ENCODE measurements at regions not wholly inside any gene's neighbourhood (a gene's known extent, or its start where the extent isn't known, plus 50 kb on each side); places are given as distances from the start of the nearest gene placed in this dataset.

DNA sequence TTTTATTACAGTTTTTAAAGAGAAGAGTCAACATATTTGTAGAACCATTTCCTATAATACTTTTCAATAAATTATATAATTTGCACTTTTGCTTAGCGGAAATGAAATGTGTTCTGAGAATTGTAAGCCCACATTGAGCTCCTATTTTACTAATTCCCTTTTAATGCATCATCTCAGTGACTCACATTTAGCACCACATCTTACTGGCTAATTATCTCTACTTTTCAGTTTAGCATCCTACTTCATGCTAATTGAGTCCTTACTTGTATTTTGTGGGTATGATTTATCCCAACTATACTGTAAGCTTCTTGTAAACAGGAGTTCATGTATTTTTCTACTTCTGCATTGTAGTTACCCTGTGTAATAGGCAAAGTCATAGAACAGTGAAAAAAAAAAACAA lies 67.5 kb downstream of the TMX1 start:
- H3K9ac ChIP-seq (ENCODE audit: low read depth, low read length) = no peak overlapping the region
- peaks cover 9% of the 10 kb centered on the region for H3K4me1 ChIP-seq (ENCODE audit: control insufficient read depth, insufficient read depth, low read length)
- no peaks in the 10 kb centered on the region for H3K9me3 ChIP-seq (ENCODE audit: control insufficient read depth, insufficient read depth, low read length)
- no peaks in the 10 kb centered on the region for H3K27me3 ChIP-seq (ENCODE audit: control insufficient read depth, insufficient read depth, low read length)
- no peaks in the 10 kb centered on the region for H3K36me3 ChIP-seq (ENCODE audit: control insufficient read depth, insufficient read depth, low read length)
- no peak overlapping the region for H3K4me3 ChIP-seq (ENCODE audit: low read depth, low read length)
- H3K27ac ChIP-seq (ENCODE audit: low read depth, low read length) = no peak overlapping the region

DNA sequence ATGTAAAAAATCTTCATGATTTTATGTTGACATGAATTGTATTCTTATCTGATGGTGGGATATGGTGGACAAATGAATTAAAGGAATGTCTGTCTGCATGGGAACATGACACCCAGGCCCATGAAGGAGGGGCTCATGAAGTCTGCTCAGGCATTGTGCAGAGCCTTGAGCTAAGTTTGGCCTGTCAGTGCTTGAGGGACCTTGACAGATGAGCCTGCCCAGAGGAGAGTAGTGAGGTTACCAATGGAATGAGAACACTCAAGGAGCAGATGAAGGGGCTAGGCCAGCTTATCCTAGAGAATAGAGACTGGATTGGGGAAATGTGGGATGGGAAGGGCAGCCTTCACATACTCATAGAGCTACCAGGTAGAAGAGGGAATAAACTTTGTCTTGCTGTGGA lies 68.8 kb downstream of the TMX1 start:
- H3K27ac ChIP-seq (ENCODE audit: low read depth, low read length) = no peak overlapping the region
- H3K4me3 ChIP-seq (ENCODE audit: low read depth, low read length) = no peak overlapping the region
- no peaks in the 10 kb centered on the region for H3K9me3 ChIP-seq (ENCODE audit: control insufficient read depth, insufficient read depth, low read length)
- H3K36me3 ChIP-seq (ENCODE audit: control insufficient read depth, insufficient read depth, low read length) = no peaks in the 10 kb centered on the region
- no peak overlapping the region for H3K9ac ChIP-seq (ENCODE audit: low read depth, low read length)
- peaks cover 9% of the 10 kb centered on the region for H3K4me1 ChIP-seq (ENCODE audit: control insufficient read depth, insufficient read depth, low read length)
- no peaks in the 10 kb centered on the region for H3K27me3 ChIP-seq (ENCODE audit: control insufficient read depth, insufficient read depth, low read length)

DNA sequence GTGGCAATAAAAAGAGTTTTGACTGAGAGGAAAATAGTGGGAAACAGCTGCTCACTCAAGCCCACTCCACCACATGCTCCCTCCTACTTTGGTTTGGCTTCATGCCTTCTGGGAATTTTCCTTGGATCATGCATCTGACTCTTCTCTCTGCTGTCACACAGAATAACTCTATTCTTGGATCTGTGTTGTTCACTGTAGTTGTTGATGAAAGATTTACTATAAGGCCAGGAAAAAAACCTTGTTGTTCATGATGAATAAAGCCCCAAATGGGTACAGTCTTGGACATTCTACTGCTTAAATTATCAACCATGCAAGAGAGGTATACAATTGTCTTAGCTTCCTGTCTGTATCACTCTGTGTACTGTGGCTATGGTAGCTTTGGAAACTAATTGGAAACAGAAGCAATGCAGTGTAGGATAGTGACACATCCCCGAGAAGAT lies 70.5 kb downstream of the TMX1 start:
- no peaks in the 10 kb centered on the region for H3K4me1 ChIP-seq (ENCODE audit: control insufficient read depth, insufficient read depth, low read length)
- H3K36me3 ChIP-seq (ENCODE audit: control insufficient read depth, insufficient read depth, low read length) = no peaks in the 10 kb centered on the region
- H3K9me3 ChIP-seq (ENCODE audit: control insufficient read depth, insufficient read depth, low read length) = no peaks in the 10 kb centered on the region
- H3K27ac ChIP-seq (ENCODE audit: low read depth, low read length) = no peak overlapping the region
- H3K4me3 ChIP-seq (ENCODE audit: low read depth, low read length) = no peak overlapping the region
- no peak overlapping the region for H3K9ac ChIP-seq (ENCODE audit: low read depth, low read length)
- no peaks in the 10 kb centered on the region for H3K27me3 ChIP-seq (ENCODE audit: control insufficient read depth, insufficient read depth, low read length)

DNA sequence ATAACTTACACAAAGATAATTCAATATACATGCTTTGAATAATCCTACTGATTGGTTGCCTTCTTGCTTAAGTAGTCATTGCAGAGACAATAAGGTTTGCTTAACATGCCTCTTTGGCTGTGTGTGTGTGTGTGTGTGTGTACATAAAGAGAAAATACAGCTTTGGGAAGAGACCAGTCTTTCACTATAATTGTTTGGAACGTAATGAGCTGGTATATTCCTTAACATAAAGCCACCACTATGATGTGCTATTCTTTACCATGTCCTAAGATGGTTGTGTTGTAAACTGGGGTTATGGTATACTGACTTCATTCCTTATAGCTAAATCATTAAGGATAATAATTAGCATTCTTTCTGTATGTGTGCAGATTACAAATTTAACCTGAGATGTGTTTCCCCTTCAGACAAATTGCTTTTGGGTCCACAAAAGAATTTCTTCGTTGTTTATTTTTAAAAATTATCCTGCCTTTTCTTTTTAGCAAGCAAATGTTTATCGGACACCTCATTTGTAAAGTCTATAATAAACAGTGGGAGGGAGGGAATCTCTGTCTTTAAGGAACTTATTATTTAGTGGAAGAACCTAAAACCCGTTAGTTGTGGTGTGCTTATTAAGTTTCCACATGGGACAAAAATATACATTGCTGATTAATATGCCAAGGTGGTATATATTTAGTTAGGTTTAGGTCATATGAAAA lies 74.4 kb downstream of the TMX1 start:
- no peaks in the 10 kb centered on the region for H3K4me1 ChIP-seq (ENCODE audit: control insufficient read depth, insufficient read depth, low read length)
- H3K9ac ChIP-seq (ENCODE audit: low read depth, low read length) = no peak overlapping the region
- no peak overlapping the region for H3K4me3 ChIP-seq (ENCODE audit: low read depth, low read length)
- H3K27ac ChIP-seq (ENCODE audit: low read depth, low read length) = no peak overlapping the region
- H3K9me3 ChIP-seq (ENCODE audit: control insufficient read depth, insufficient read depth, low read length) = no peaks in the 10 kb centered on the region
- H3K36me3 ChIP-seq (ENCODE audit: control insufficient read depth, insufficient read depth, low read length) = no peaks in the 10 kb centered on the region
- no peaks in the 10 kb centered on the region for H3K27me3 ChIP-seq (ENCODE audit: control insufficient read depth, insufficient read depth, low read length)

DNA sequence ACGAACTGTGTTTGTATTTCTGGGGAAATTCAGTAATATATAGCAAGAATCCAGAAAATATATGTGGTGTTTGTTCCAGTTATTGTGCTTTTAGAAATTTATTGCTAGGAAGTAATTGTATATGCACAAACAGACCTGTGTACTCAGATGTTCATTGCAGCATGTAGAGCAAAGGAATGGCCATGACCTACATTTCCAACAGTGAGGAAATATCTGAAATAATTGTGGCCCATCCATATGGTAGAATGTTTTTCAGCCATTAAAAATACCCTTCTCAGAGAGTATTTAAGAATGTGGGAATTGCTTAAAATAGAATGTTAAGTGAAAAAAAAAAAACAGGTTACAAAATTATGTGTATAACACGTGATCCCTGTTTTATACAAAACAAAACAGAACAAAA lies 77.3 kb downstream of the TMX1 start:
- no peak overlapping the region for H3K4me3 ChIP-seq (ENCODE audit: low read depth, low read length)
- no peak overlapping the region for H3K27ac ChIP-seq (ENCODE audit: low read depth, low read length)
- H3K36me3 ChIP-seq (ENCODE audit: control insufficient read depth, insufficient read depth, low read length) = no peaks in the 10 kb centered on the region
- no peaks in the 10 kb centered on the region for H3K4me1 ChIP-seq (ENCODE audit: control insufficient read depth, insufficient read depth, low read length)
- H3K27me3 ChIP-seq (ENCODE audit: control insufficient read depth, insufficient read depth, low read length) = no peaks in the 10 kb centered on the region
- H3K9me3 ChIP-seq (ENCODE audit: control insufficient read depth, insufficient read depth, low read length) = no peaks in the 10 kb centered on the region
- H3K9ac ChIP-seq (ENCODE audit: low read depth, low read length) = no peak overlapping the region

DNA sequence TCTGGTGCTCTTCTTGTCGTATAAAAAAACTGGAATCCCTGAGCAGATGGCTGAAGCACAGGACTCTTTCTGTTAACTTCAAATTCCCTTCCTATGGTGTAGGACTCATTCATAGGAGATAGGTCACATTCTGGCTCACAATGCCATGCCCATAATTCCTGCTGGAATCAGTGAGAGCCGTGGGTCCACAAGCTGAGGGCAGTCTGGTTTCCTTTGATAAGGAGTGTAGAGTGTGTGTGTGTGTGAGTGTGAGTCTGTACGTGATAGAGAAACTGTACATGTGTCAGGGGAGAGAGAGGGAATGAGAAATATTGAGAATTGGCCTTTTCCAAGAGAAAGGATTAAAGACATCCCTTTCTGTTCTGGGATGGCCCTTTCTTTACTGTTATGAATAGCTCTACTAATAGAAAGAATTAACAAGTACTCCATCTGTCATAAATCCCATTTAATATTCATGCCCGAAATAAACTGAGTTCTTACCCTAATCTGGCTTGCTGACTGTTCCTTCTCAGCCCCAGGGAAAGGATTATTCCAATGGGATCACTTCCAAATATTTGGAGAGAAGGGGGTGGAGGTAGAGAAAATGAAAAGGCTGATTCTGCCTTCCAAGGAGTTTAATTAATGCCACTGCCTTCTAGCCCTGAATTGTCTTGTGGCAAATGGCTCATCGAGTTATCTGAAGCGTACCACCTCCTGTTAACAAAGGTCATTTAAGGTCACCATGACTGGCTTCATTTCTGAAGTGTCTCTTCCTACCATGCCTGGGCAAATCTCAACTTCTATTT lies 79.0 kb downstream of the TMX1 start:
- Histone ChIP-seq H3K9ac (ENCODE audit: low read depth, low read length) (no peak overlapping the region), H3K9me3 (ENCODE audit: control insufficient read depth, insufficient read depth, low read length) (no peaks in the 10 kb centered on the region), H3K27me3 (ENCODE audit: control insufficient read depth, insufficient read depth, low read length) (no peaks in the 10 kb centered on the region), H3K4me3 (ENCODE audit: low read depth, low read length) (no peak overlapping the region), H3K36me3 (ENCODE audit: control insufficient read depth, insufficient read depth, low read length) (no peaks in the 10 kb centered on the region), H3K27ac (ENCODE audit: low read depth, low read length) (no peak overlapping the region), H3K4me1 (ENCODE audit: control insufficient read depth, insufficient read depth, low read length) (no peaks in the 10 kb centered on the region)

DNA sequence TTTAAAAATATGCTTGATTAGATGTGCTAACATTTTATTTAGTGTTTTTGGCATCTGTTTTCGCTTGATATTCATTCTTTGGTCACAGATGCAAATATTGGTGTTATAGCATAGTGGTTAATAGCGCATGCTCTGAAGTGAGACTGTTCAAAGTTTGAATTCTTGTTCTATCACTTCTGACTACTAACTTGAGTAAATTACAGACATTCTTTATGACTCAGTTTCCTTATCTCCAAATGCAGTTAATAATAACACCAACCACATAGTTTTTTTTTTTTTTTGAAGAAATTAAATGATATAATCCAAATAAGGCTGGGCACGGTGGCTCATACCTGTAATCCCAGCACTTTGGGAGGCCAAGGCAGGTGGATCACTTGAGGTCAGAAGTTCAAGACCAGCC lies 81.0 kb downstream of the TMX1 start:
- no peak overlapping the region for H3K9ac ChIP-seq (ENCODE audit: low read depth, low read length)
- no peaks in the 10 kb centered on the region for H3K27me3 ChIP-seq (ENCODE audit: control insufficient read depth, insufficient read depth, low read length)
- H3K4me3 ChIP-seq (ENCODE audit: low read depth, low read length) = no peak overlapping the region
- H3K4me1 ChIP-seq (ENCODE audit: control insufficient read depth, insufficient read depth, low read length) = no peaks in the 10 kb centered on the region
- no peaks in the 10 kb centered on the region for H3K9me3 ChIP-seq (ENCODE audit: control insufficient read depth, insufficient read depth, low read length)
- H3K36me3 ChIP-seq (ENCODE audit: control insufficient read depth, insufficient read depth, low read length) = no peaks in the 10 kb centered on the region
- no peak overlapping the region for H3K27ac ChIP-seq (ENCODE audit: low read depth, low read length)

DNA sequence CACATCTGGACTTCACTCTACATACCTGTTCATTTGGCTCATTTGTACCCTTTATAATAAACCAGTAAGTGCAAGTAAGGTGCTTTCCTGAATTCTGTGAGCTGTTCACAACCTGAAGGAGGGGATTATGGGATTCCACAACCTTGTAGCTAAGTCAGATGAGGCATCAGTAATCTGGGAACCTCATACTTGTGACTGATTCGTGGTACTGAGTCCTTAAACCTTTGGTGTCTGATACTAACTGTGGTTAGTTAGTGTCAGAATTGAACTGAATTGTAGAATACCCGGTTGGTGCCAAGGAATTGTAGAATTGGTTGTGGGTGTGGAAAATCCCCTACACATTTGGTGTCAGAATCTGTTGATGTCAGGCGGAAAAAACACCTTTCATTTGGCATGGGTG lies 83.4 kb downstream of the TMX1 start:
- Histone ChIP-seq H3K4me3 (ENCODE audit: low read depth, low read length) (no peak overlapping the region), H3K36me3 (ENCODE audit: control insufficient read depth, insufficient read depth, low read length) (no peaks in the 10 kb centered on the region), H3K9ac (ENCODE audit: low read depth, low read length) (no peak overlapping the region), H3K9me3 (ENCODE audit: control insufficient read depth, insufficient read depth, low read length) (no peaks in the 10 kb centered on the region), H3K27ac (ENCODE audit: low read depth, low read length) (no peak overlapping the region), H3K4me1 (ENCODE audit: control insufficient read depth, insufficient read depth, low read length) (peaks cover 3% of the 10 kb centered on the region; the same call in 1 of the 2 replicates), H3K27me3 (ENCODE audit: control insufficient read depth, insufficient read depth, low read length) (no peaks in the 10 kb centered on the region)

DNA sequence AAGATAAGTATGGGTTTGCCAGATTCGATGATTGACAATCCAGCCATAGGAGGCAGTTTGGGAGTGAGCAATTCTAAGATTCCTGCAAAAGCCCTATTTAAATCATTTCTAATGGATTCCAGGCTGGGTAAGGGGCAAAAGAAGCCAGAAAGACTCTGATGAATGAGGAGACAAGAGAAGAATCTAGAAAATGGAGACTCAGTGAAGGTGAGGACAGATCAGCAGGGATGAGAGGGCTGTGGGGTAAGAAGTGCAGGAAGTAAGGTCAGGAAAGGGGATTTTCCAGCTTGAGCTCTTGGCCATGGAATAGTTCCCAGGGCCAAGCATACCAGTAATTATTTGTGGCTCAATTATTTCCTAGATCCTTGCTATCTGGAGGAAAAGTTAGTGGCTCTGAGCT lies 87.3 kb downstream of the TMX1 start:
- H3K27ac ChIP-seq (ENCODE audit: low read depth, low read length) = no peak overlapping the region
- no peak overlapping the region for H3K9ac ChIP-seq (ENCODE audit: low read depth, low read length)

DNA sequence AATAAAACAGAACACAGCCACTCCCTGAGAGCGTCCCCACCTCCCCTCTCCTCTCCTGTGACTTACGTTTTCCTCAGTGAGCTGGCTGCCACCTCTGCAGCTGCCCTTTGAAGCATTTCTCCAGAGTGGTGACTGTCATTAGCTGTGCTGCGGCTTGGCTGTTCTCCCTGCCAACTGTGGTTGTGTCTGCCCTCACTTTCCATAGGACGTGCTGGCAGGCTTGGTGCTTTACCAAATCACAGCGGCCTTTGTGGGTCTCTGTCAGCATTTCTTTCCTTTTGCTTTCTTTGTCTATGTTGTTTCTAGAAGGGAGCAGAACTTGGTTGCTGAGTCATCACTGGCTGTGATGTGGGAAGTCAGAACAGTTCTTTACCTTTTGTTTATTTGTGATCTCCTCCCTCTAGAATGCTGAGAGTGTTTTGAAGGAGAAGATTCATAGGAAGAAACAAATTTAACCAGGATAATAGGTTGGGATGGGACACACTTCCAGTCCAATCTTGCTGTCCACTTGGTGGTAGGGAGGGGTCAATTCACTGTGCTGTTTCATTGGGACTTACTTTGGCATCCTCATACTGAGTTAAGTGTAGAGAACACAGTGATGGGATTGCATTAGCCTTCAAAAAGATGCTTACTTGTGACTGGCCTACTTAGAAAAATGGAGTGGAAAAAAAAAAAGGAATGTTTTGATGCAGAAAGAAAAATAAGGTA lies 88.2 kb downstream of the TMX1 start:
- H3K9ac ChIP-seq (ENCODE audit: low read depth, low read length) = no peak overlapping the region
- no peak overlapping the region for H3K27ac ChIP-seq (ENCODE audit: low read depth, low read length)
- H3K27me3 ChIP-seq (ENCODE audit: control insufficient read depth, insufficient read depth, low read length) = no peaks in the 10 kb centered on the region

More for the DNA sequence above, 87.3 kb downstream of the TMX1 start:
- H3K4me1 ChIP-seq (ENCODE audit: control insufficient read depth, insufficient read depth, low read length) = peaks cover 3% of the 10 kb centered on the region; the same call in 1 of the 2 replicates
- no peaks in the 10 kb centered on the region for H3K27me3 ChIP-seq (ENCODE audit: control insufficient read depth, insufficient read depth, low read length)
- no peak overlapping the region for H3K4me3 ChIP-seq (ENCODE audit: low read depth, low read length)
- no peaks in the 10 kb centered on the region for H3K36me3 ChIP-seq (ENCODE audit: control insufficient read depth, insufficient read depth, low read length)
- H3K9me3 ChIP-seq (ENCODE audit: control insufficient read depth, insufficient read depth, low read length) = no peaks in the 10 kb centered on the region

More for the DNA sequence above, 88.2 kb downstream of the TMX1 start:
- Histone ChIP-seq H3K9me3 (ENCODE audit: control insufficient read depth, insufficient read depth, low read length) (no peaks in the 10 kb centered on the region), H3K36me3 (ENCODE audit: control insufficient read depth, insufficient read depth, low read length) (no peaks in the 10 kb centered on the region), H3K4me3 (ENCODE audit: low read depth, low read length) (no peak overlapping the region), H3K4me1 (ENCODE audit: control insufficient read depth, insufficient read depth, low read length) (peaks cover 3% of the 10 kb centered on the region; the same call in 1 of the 2 replicates)
